ENCODE measurements at regions not wholly inside any gene's neighbourhood (a gene's known extent, or its start where the extent isn't known, plus 50 kb on each side); places are given as distances from the start of the nearest gene placed in this dataset.

- Mint-ChIP-seq H3K4me1 (ENCODE audit: low read depth, unreplicated experiment) (no peaks in the 10 kb centered on the region), H3K27me3 (ENCODE audit: insufficient read depth, unreplicated experiment) (peaks cover 6% of the 10 kb centered on the region), H3K27ac (ENCODE audit: unreplicated experiment) (no peak overlapping the region), H3K4me3 (ENCODE audit: unreplicated experiment) (no peak overlapping the region), H3K36me3 (ENCODE audit: insufficient read depth, unreplicated experiment) (no peaks in the 10 kb centered on the region), H3K9me3 (ENCODE audit: unreplicated experiment) (no peaks in the 10 kb centered on the region)
- DNase-seq, result no peak
- Histone ChIP-seq H3K9me3 (no peaks in the 10 kb centered on the region), H3K36me3 (ENCODE audit: control insufficient read depth, insufficient read depth, low read length) (no peaks in the 10 kb centered on the region), H3K27me3 (replicated peaks; ENCODE audit: control insufficient read depth, insufficient read depth, low read length) (no peaks in the 10 kb centered on the region), H3K4me3 (ENCODE audit: low read depth, low read length) (no peak overlapping the region), H3K4me1 (no peaks in the 10 kb centered on the region)
- ChIA-PET POLR2A (no interaction called here), CTCF (no interaction called here)
- TF ChIP-seq, protein P1, sequence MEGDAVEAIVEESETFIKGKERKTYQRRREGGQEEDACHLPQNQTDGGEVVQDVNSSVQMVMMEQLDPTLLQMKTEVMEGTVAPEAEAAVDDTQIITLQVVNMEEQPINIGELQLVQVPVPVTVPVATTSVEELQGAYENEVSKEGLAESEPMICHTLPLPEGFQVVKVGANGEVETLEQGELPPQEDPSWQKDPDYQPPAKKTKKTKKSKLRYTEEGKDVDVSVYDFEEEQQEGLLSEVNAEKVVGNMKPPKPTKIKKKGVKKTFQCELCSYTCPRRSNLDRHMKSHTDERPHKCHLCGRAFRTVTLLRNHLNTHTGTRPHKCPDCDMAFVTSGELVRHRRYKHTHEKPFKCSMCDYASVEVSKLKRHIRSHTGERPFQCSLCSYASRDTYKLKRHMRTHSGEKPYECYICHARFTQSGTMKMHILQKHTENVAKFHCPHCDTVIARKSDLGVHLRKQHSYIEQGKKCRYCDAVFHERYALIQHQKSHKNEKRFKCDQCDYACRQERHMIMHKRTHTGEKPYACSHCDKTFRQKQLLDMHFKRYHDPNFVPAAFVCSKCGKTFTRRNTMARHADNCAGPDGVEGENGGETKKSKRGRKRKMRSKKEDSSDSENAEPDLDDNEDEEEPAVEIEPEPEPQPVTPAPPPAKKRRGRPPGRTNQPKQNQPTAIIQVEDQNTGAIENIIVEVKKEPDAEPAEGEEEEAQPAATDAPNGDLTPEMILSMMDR (IDR thresholded peaks at IDR 0.05; ENCODE audit: insufficient read depth in 1 of 2, low read depth in 1 of 2, low read length in 1 of 2, severe bottlenecking in 1 of 2, unreplicated experiment in 1 of 2), result no peak
- no TSS peak for BruUV-seq (replicated peaks)
- intact Hi-C loops (cut with micrococcal nuclease; ENCODE audit: unreplicated experiment), result no loop called here
These were observed 341.7 kb downstream of the GPR37 start for GRCh38 chr7:124423863-124424262.

DNA sequence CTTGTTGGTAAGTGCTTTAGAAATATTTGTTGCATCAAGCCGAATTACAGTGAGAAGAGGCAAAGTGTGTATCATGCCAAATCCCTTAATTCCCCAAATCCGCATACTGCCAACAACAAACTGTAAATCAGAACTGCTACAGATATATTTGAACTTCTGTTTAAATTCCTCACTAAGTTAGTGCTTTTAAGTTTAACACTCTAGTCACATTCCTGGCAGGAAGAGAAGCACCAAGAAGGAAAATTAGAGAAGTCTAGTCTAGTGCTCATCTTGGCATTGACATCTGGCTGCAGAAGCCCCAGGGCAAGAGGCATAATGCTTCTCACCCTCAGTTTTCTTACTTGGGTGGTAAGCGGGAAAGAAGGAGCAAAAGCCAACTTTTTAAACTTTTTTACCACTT is 343.5 kb downstream of the GPR37 start:
- Histone ChIP-seq H3K27me3 (replicated peaks; ENCODE audit: control insufficient read depth, insufficient read depth, low read length) (no peaks in the 10 kb centered on the region), H3K9me3 (no peaks in the 10 kb centered on the region), H3K4me3 (ENCODE audit: low read depth, low read length) (no peak overlapping the region), H3K4me1 (no peaks in the 10 kb centered on the region), H3K36me3 (ENCODE audit: control insufficient read depth, insufficient read depth, low read length) (no peaks in the 10 kb centered on the region)
- TF ChIP-seq, protein P1 (IDR thresholded peaks at IDR 0.05; ENCODE audit: insufficient read depth in 1 of 2, low read depth in 1 of 2, low read length in 1 of 2, severe bottlenecking in 1 of 2, unreplicated experiment in 1 of 2), result no peak
- Mint-ChIP-seq H3K4me3 (ENCODE audit: unreplicated experiment) (no peak overlapping the region), H3K27ac (ENCODE audit: unreplicated experiment) (no peak overlapping the region), H3K27me3 (ENCODE audit: insufficient read depth, unreplicated experiment) (peaks cover 6% of the 10 kb centered on the region), H3K36me3 (ENCODE audit: insufficient read depth, unreplicated experiment) (no peaks in the 10 kb centered on the region), H3K4me1 (ENCODE audit: low read depth, unreplicated experiment) (no peaks in the 10 kb centered on the region), H3K9me3 (ENCODE audit: unreplicated experiment) (no peaks in the 10 kb centered on the region)
- DNase-seq, result no peak
- POLR2A ChIA-PET, result no interaction called here
- CTCF ChIA-PET, result no interaction called here
- BruUV-seq (replicated peaks), result no TSS peak
- intact Hi-C loops (cut with micrococcal nuclease; ENCODE audit: unreplicated experiment), result no loop called here

GRCh38 chr7:124420367-124420766 is 345.2 kb downstream of the GPR37 start:
- Mint-ChIP-seq H3K27ac (ENCODE audit: unreplicated experiment) (no peak overlapping the region), H3K9me3 (ENCODE audit: unreplicated experiment) (no peaks in the 10 kb centered on the region), H3K27me3 (ENCODE audit: insufficient read depth, unreplicated experiment) (peaks cover 6% of the 10 kb centered on the region), H3K36me3 (ENCODE audit: insufficient read depth, unreplicated experiment) (no peaks in the 10 kb centered on the region), H3K4me3 (ENCODE audit: unreplicated experiment) (no peak overlapping the region), H3K4me1 (ENCODE audit: low read depth, unreplicated experiment) (no peaks in the 10 kb centered on the region)
- CTCF ChIA-PET, result no interaction called here
- H3K4me1 ChIP-seq, result no peaks in the 10 kb centered on the region
- H3K27me3 ChIP-seq (replicated peaks; ENCODE audit: control insufficient read depth, insufficient read depth, low read length), result no peaks in the 10 kb centered on the region
- no peak overlapping the region for H3K4me3 ChIP-seq (ENCODE audit: low read depth, low read length)
- no peaks in the 10 kb centered on the region for H3K9me3 ChIP-seq
- TF ChIP-seq, protein P1 (IDR thresholded peaks at IDR 0.05; ENCODE audit: insufficient read depth in 1 of 2, low read depth in 1 of 2, low read length in 1 of 2, severe bottlenecking in 1 of 2, unreplicated experiment in 1 of 2), result no peak
- H3K36me3 ChIP-seq (ENCODE audit: control insufficient read depth, insufficient read depth, low read length), result no peaks in the 10 kb centered on the region
- POLR2A ChIA-PET, result no interaction called here
- no peak for DNase-seq
- intact Hi-C loops (cut with micrococcal nuclease; ENCODE audit: unreplicated experiment), result no loop called here
- no TSS peak for BruUV-seq (replicated peaks)

Data from Caco-2 (cell line).